ENCODE measurements at regions not wholly inside any gene's neighbourhood (a gene's known extent, or its start where the extent isn't known, plus 50 kb on each side); places are given as distances from the start of the nearest gene placed in this dataset.

GRCh38 chr4:8672486-8672885, 79.9 kb downstream of the CPZ start:
- no peak for DNase-seq

GRCh38 chr4:8671712-8672290, 79.2 kb downstream of the CPZ start:
- no peak for DNase-seq

All from activated CD4-positive, alpha-beta T cell treated with anti-CD3 and anti-CD28 coated beads, Interleukin-2, amount 50 U/mL, for 16 hours (primary cell).